ENCODE measurements at regions not wholly inside any gene's neighbourhood (a gene's known extent, or its start where the extent isn't known, plus 50 kb on each side); places are given as distances from the start of the nearest gene placed in this dataset.
"Not testable (repeated sequence)": the region's sequence is repeated elsewhere in the genome, so short reads cannot be mapped to it uniquely, and the experiment has no call there.

DNA sequence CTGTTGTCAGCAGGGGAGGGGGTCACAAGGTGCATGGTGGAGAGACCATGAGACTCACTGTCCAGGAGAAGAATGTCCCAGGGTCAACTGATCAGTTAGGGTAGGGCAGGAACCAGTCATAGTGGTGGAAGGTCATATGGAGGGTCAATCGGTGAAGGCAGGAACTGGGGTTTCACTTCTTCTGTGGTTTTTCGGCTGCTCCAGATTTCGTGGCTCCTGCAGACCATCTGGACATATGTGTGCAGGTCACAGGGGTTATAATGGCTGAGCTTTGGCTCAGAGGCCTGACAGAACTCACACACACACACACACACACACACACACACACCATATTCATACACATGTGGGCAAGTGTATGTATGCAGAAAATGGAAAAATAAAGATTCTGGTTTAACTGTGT is 502.0 kb upstream of the ROBO2 start:
- TF ChIP-seq, protein P1, sequence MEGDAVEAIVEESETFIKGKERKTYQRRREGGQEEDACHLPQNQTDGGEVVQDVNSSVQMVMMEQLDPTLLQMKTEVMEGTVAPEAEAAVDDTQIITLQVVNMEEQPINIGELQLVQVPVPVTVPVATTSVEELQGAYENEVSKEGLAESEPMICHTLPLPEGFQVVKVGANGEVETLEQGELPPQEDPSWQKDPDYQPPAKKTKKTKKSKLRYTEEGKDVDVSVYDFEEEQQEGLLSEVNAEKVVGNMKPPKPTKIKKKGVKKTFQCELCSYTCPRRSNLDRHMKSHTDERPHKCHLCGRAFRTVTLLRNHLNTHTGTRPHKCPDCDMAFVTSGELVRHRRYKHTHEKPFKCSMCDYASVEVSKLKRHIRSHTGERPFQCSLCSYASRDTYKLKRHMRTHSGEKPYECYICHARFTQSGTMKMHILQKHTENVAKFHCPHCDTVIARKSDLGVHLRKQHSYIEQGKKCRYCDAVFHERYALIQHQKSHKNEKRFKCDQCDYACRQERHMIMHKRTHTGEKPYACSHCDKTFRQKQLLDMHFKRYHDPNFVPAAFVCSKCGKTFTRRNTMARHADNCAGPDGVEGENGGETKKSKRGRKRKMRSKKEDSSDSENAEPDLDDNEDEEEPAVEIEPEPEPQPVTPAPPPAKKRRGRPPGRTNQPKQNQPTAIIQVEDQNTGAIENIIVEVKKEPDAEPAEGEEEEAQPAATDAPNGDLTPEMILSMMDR (IDR thresholded peaks at IDR 0.05) = not testable (repeated sequence)
- TF ChIP-seq ZFX (IDR thresholded peaks at IDR 0.05; ENCODE audit: borderline replicate concordance) = not testable (repeated sequence)
